EH (cell line): ENCODE measurements at regions not wholly inside any gene's neighbourhood (a gene's known extent, or its start where the extent isn't known, plus 50 kb on each side); places are given as distances from the start of the nearest gene placed in this dataset.
"Not testable (repeated sequence)": the region's sequence is repeated elsewhere in the genome, so short reads cannot be mapped to it uniquely, and the experiment has no call there.

Experiments used
- DNase-seq: peaks from one replicate; pipeline ENCODE4 v3.0.0-alpha.2; 2015; ENCODE audit warnings: low read depth

GRCh38 chr14:106004937-106005795 lies 478.8 kb downstream of the TMEM121 start:
- DNase-seq: not testable (repeated sequence)

- not testable (repeated sequence) for DNase-seq
These were observed 479.7 kb downstream of the TMEM121 start for GRCh38 chr14:106006043-106006442.

- DNase-seq: not testable (repeated sequence)
These were observed 480.3 kb downstream of the TMEM121 start for GRCh38 chr14:106006716-106007115.

GRCh38 chr14:106010783-106011182 lies 484.4 kb downstream of the TMEM121 start:
- no peak for DNase-seq

GRCh38 chr14:106011631-106012360 lies 485.4 kb downstream of the TMEM121 start:
- not testable (repeated sequence) for DNase-seq

- not testable (repeated sequence) for DNase-seq
These were observed 486.0 kb downstream of the TMEM121 start for GRCh38 chr14:106012361-106012725.

GRCh38 chr14:106013879-106014376 lies 487.5 kb downstream of the TMEM121 start:
- DNase-seq: no peak

- DNase-seq: not testable (repeated sequence)
These were observed 491.6 kb downstream of the TMEM121 start for GRCh38 chr14:106017952-106018351.

GRCh38 chr14:106021832-106022231 lies 495.4 kb downstream of the TMEM121 start:
- DNase-seq: no peak

GRCh38 chr14:106022648-106023047 lies 496.3 kb downstream of the TMEM121 start:
- DNase-seq: not testable (repeated sequence)

GRCh38 chr14:106023411-106023810 lies 497.0 kb downstream of the TMEM121 start:
- no peak for DNase-seq

- no peak for DNase-seq
These were observed 498.7 kb downstream of the TMEM121 start for GRCh38 chr14:106024983-106025604.

GRCh38 chr14:106026026-106026425 lies 499.6 kb downstream of the TMEM121 start:
- no peak for DNase-seq

GRCh38 chr14:106027759-106028158 lies 501.4 kb downstream of the TMEM121 start:
- DNase-seq: not testable (repeated sequence)

GRCh38 chr14:106029959-106030358 lies 503.6 kb downstream of the TMEM121 start:
- DNase-seq: no peak

GRCh38 chr14:106037380-106037779 lies 511.0 kb downstream of the TMEM121 start:
- no peak for DNase-seq

- no peak for DNase-seq
These were observed 511.9 kb downstream of the TMEM121 start for GRCh38 chr14:106038263-106038662.

- no peak for DNase-seq
These were observed 513.0 kb downstream of the TMEM121 start for GRCh38 chr14:106039400-106039799.

GRCh38 chr14:106044515-106044914 lies 518.1 kb downstream of the TMEM121 start:
- DNase-seq: no peak

GRCh38 chr14:106044949-106045596 lies 518.7 kb downstream of the TMEM121 start:
- peak; percentile 0 for DNase-seq

- DNase-seq: no peak
These were observed 525.4 kb downstream of the TMEM121 start for GRCh38 chr14:106051796-106052195.

GRCh38 chr14:106055289-106055688 lies 528.9 kb downstream of the TMEM121 start:
- no peak for DNase-seq
